Psoas muscle (tissue), 7 donors: ENCODE measurements at regions not wholly inside any gene's neighbourhood (a gene's known extent, or its start where the extent isn't known, plus 50 kb on each side); places are given as distances from the start of the nearest gene placed in this dataset.

Experiments used
- ATAC-seq, 4 donors: fragments of 200-7000 bp; cut with Tn5 transposase; one replicate each; pipeline ENCODE4 v1.9.1; 2020; ENCODE audit warnings: moderate library complexity in 3 of 4, mild to moderate bottlenecking in 2 of 4
- DNase-seq, 2 donors: peaks; one replicate each; pipeline ENCODE4 v3.0.0-alpha.2; 2020
- H3K27ac ChIP-seq: fragments of 200-600 bp; one replicate; pipeline ENCODE4 v1.8.0; 2022
- H3K27me3 ChIP-seq, 3 donors: fragments of 200-600 bp in 1 of 3; one replicate each; pipeline versions ENCODE4 v1.6.1 to v1.8.0; 2013 to 2022; ENCODE audit warnings: low read length in 2 of 3, mild to moderate bottlenecking in 2 of 3, moderate library complexity in 1 of 3; ENCODE audit not compliant: insufficient read depth in 3 of 3
- H3K36me3 ChIP-seq, 2 donors: fragments of 200-600 bp in 1 of 2; one replicate each; pipeline versions ENCODE4 v1.6.1 to v1.8.0; 2013 to 2022; ENCODE audit warnings: low read depth in 1 of 2, mild to moderate bottlenecking in 1 of 2, moderate library complexity in 1 of 2; ENCODE audit not compliant: insufficient read depth in 1 of 2
- H3K4me1 ChIP-seq: fragments of 200-600 bp; one replicate; pipeline ENCODE4 v1.8.0; 2022
- H3K4me3 ChIP-seq: fragments of 200-600 bp; one replicate; pipeline ENCODE4 v1.8.0; 2022; ENCODE audit warnings: mild to moderate bottlenecking
- H3K9me3 ChIP-seq: fragments of 200-600 bp; one replicate; pipeline ENCODE4 v1.8.0; 2022
- CTCF ChIP-seq: fragments of 200-600 bp; IDR thresholded peaks from one replicate; pipeline ENCODE4 v1.8.0; 2022; ENCODE audit warnings: antibody characterized with exemption
- WGBS, 3 donors: extraction: QIAGEN DNeasy Blood & Tissue Kit; methylation state at CpG; one replicate each; pipeline versions ENCODE4 v1.1.6 to v1.1.7; 2013; 5-methylcytosine and 5-hydroxymethylcytosine counted together
- intact Hi-C, 2 donors: fragments of 100-400 bp; cut with DNase I; formaldehyde crosslinking; loops; one replicate each; pipeline versions ENCODE4 v1.11.0 to v1.14.2; 2022
- donor health status: healthy with polysubstance abuse.
- donor health status: DM: no; HTN: no; CAD: no; lungs with moderate emphysema.
- donor health status: Bipolar disorder and iron deficiency.
- donor health status: healthy.
- donor health status: DM: yes; HTN: yes; CAD: no.
- donor health status: DM: no; HTN: no; CAD: no.
- donor health status: DM: yes; HTN: yes; CAD: no.

GRCh38 chr21:20511216-20511880, 486.9 kb upstream of the NCAM2 start:
- 61 to 63% (median 61%) methylated on average over 4 of the region's 4 CpGs for WGBS, 3 donors
- DNase-seq (no peak), ATAC-seq (no peak)
- no peaks in the 10 kb centered on the region for H3K36me3 ChIP-seq
- TF ChIP-seq CTCF = no peak
- H3K4me3 ChIP-seq = no peak overlapping the region
- H3K4me1 ChIP-seq = no peaks in the 10 kb centered on the region
- H3K27ac ChIP-seq = no peak overlapping the region
- no peaks in the 10 kb centered on the region for H3K9me3 ChIP-seq
- intact Hi-C loops = no loop called here
- no peaks in the 10 kb centered on the region for H3K27me3 ChIP-seq

- H3K4me1 ChIP-seq = no peaks in the 10 kb centered on the region
- no peaks in the 10 kb centered on the region for H3K9me3 ChIP-seq
- no peak overlapping the region for H3K27ac ChIP-seq
- ATAC-seq (no peak), DNase-seq (no peak)
- no peaks in the 10 kb centered on the region for H3K36me3 ChIP-seq
- H3K4me3 ChIP-seq = no peak overlapping the region
- H3K27me3 ChIP-seq = no peaks in the 10 kb centered on the region
- intact Hi-C loops = no loop called here
- WGBS, 3 donors = 57 to 71% (median 64%) methylated on average over 3 of the region's 3 CpGs
- TF ChIP-seq CTCF = no peak
Measured at GRCh38 chr21:20515446-20515845, 482.8 kb upstream of the NCAM2 start.

- 80 to 90% (median 87%) methylated on average over 3 of the region's 3 CpGs for WGBS, 3 donors
- Histone ChIP-seq H3K27me3 (no peaks in the 10 kb centered on the region), H3K4me1 (no peaks in the 10 kb centered on the region), H3K4me3 (no peak overlapping the region), H3K9me3 (no peaks in the 10 kb centered on the region), H3K36me3 (no peaks in the 10 kb centered on the region), H3K27ac (no peak overlapping the region)
- no peak for TF ChIP-seq CTCF
- DNase-seq (no peak), ATAC-seq (no peak)
- intact Hi-C loops = no loop called here
Measured at GRCh38 chr21:20519076-20519475, 479.1 kb upstream of the NCAM2 start.

- DNase-seq = no peak
- H3K4me3 ChIP-seq = no peak overlapping the region
- no peaks in the 10 kb centered on the region for H3K9me3 ChIP-seq
- intact Hi-C loops = no loop called here
- no peaks in the 10 kb centered on the region for H3K4me1 ChIP-seq
- WGBS, 3 donors = 73 to 81% (median 80%) methylated on average over 1 of the region's 1 CpG
- H3K27ac ChIP-seq = no peak overlapping the region
- no peaks in the 10 kb centered on the region for H3K27me3 ChIP-seq
- H3K36me3 ChIP-seq = no peaks in the 10 kb centered on the region
- no peak for TF ChIP-seq CTCF
- no peak for ATAC-seq
Measured at GRCh38 chr21:20522611-20523010, 475.6 kb upstream of the NCAM2 start.

- no peak for ATAC-seq
- no peaks in the 10 kb centered on the region for H3K36me3 ChIP-seq
- intact Hi-C loops = no loop called here
- no peak overlapping the region for H3K27ac ChIP-seq
- no peak for TF ChIP-seq CTCF
- no peak overlapping the region for H3K4me3 ChIP-seq
- no peaks in the 10 kb centered on the region for H3K9me3 ChIP-seq
- no peaks in the 10 kb centered on the region for H3K4me1 ChIP-seq
- no peak for DNase-seq
- no peaks in the 10 kb centered on the region for H3K27me3 ChIP-seq
Measured at GRCh38 chr21:20523191-20523590, 475.0 kb upstream of the NCAM2 start.
